ENCODE measurements at regions not wholly inside any gene's neighbourhood (a gene's known extent, or its start where the extent isn't known, plus 50 kb on each side); places are given as distances from the start of the nearest gene placed in this dataset.
A peak's percentile ranks its signal among the peaks of the same experiment; 100 is the strongest.

DNA sequence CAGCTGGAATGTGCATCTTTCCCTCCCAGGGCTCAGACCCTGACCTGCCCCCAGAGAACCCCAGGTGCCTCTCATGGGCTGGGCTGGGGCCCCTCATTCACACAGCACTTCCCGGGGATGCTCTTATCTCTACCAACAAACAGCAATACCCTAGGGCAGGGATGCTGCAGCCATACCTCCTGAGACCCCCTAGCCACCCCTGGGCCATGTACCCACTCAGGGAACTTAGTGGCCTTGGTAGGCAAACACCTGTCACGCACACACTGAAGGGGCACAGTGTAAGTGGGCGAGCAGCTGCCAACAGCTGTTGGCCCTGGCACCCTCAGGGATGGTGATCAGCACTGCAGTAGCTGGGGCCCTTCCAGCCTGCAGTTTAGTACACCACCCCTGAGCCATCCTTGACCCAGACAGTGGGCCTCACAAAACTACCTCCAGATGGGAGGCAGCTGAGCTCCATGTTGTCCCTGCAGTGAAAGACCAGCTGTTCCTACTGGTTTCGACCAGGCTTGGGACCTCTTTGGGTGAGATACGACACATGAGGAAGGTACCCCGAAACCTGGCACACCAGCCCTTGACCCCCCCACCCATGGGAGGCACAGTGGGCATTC lies 1723.6 kb downstream of the TP53TG3F start:
- no peak for TF ChIP-seq ZFX (IDR thresholded peaks at IDR 0.05; ENCODE audit: borderline replicate concordance)
- no peak for TF ChIP-seq CTCF (IDR thresholded peaks at IDR 0.05)
- H3K27ac ChIP-seq: no peak overlapping the region

GRCh38 chr16:35184356-35184870 lies 1725.0 kb downstream of the TP53TG3F start:
- TF ChIP-seq CTCF (IDR thresholded peaks at IDR 0.05) (no peak), ZFX (IDR thresholded peaks at IDR 0.05; ENCODE audit: borderline replicate concordance) (no peak)
- no peak overlapping the region for H3K27ac ChIP-seq

DNA sequence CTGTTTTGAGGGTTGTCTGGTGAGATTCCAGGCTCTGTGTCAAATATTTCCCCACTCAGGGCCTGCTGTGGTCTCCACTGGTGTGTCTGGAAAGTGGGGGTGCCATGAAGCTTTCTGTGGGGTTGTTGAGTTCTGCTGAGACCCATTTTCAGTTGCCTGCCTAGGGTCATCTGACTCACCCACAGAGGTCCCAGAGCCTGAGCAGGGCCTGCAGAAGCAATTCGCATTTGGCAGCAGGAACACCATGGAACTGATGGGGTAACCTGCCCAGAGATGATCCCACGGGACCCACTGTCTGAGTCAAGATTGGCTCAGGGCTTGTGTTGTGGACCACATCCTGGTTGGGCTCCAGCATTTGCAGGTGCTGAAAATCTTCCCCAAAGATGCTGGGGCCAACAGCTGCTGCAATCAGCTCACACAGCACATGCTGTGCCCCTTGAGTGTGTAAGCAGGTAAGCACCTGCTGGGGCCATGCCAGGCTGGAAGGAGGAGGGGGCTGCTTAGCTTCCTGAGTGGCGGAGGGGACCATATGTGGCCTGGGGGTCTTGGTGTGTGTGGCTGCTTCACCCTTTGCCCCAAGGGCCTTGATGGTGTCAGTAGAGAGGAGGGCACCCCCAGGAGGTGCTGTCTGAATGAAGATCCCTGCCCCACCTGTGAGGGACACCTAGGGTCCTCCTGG lies 1726.1 kb downstream of the TP53TG3F start:
- H3K27ac ChIP-seq: no peak overlapping the region
- no peak for TF ChIP-seq CTCF (IDR thresholded peaks at IDR 0.05)

- H3K27ac ChIP-seq: no peak overlapping the region
- TF ChIP-seq ZFX (IDR thresholded peaks at IDR 0.05; ENCODE audit: borderline replicate concordance): no peak
- no peak for TF ChIP-seq CTCF (IDR thresholded peaks at IDR 0.05)
Measured at GRCh38 chr16:35186045-35186759, 1726.8 kb downstream of the TP53TG3F start.

GRCh38 chr16:35187665-35188225 lies 1728.3 kb downstream of the TP53TG3F start:
- H3K27ac ChIP-seq: no peak overlapping the region
- TF ChIP-seq CTCF (IDR thresholded peaks at IDR 0.05) (no peak), ZFX (IDR thresholded peaks at IDR 0.05; ENCODE audit: borderline replicate concordance) (no peak)

DNA sequence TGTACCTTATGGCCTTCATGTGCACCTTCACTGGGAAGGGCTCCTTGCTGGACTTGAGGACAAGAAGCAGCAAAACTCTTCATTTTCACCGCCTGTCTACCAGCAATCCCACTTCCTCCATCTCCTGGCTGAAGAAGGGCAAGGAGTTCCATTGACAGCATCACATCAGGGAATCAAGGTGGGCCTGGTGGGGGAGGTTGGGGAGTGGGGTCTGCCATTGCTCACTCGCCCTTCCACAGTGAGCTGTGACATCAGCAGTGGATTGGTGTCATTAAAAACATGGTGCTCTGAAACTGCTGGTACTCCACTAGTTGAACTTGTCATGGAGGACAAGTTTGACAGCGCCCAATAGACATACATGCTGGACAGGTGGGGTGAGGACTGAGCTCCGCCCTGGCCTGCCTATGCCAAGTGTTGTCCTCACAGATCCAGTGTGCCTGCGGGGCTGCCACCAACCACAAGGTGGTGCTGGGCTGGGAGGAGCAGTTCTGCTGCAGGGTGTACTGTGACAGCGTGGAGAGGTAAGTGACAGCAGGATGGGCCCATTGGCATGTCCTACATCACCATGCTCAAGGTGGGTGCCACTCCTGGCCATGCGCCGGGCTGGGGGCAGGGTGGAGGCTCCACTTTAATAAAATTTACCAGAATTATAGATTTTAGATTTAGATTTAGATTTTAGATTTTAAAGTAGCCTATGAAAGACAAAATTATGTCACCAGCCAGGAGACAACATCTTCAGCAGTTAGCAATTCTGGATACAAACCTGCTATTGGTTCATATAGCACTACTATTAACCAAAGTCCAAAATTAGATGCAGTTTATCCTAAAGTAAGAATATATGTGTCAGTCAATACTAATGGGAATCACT lies 1729.1 kb downstream of the TP53TG3F start:
- H3K27ac ChIP-seq: no peak overlapping the region
- TF ChIP-seq CTCF (IDR thresholded peaks at IDR 0.05) (peak; percentile 84), ZFX (IDR thresholded peaks at IDR 0.05; ENCODE audit: borderline replicate concordance) (no peak)
